Keratinocyte (primary cell): ENCODE measurements at regions not wholly inside any gene's neighbourhood (a gene's known extent, or its start where the extent isn't known, plus 50 kb on each side); places are given as distances from the start of the nearest gene placed in this dataset.

Source experiments
- EZH2 ChIP-seq: IDR thresholded peaks from one replicate; pipeline ENCODE4 v1.6.1; 2012; ENCODE audit warnings: inconsistent platforms, mild to moderate bottlenecking, low read length, moderate library complexity
- TF ChIP-seq, protein P1 (sequence below), 3 experiments: IDR thresholded peaks in 1 of 3; conservative IDR thresholded peaks in 1 of 3; optimal IDR thresholded peaks in 1 of 3; 2 replicates in 2 of 3; 3 replicates in 1 of 3; pipeline versions ENCODE3 to v1.5.1; 2011; ENCODE audit warnings: low read length in 3 of 3, mild to moderate bottlenecking in 3 of 3, moderate library complexity in 2 of 3, control low read depth in 1 of 3, inconsistent platforms in 1 of 3; ENCODE audit not compliant: insufficient read depth in 2 of 3; ENCODE audit errors: extremely low read depth in 1 of 3

DNA sequence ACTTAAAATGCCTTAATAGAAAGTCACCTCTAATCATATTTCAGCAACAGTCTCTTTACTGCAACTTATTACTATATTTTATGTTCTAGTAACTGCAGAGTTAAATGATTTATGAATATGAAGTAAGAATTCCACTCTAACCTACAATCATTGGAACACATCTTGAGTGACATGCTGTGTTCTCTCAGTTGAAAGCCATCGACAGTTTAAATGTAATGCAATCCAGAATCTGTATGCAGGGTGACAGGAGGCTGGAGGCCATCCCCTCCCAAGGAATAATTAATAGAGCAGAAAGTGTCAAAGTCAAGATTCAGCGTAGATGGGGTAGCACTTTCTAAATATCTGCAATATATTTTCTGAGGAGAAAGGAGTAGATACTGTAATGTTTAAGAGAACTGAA, 590.3 kb upstream of the SORCS1 start:
- TF ChIP-seq, protein P1, sequence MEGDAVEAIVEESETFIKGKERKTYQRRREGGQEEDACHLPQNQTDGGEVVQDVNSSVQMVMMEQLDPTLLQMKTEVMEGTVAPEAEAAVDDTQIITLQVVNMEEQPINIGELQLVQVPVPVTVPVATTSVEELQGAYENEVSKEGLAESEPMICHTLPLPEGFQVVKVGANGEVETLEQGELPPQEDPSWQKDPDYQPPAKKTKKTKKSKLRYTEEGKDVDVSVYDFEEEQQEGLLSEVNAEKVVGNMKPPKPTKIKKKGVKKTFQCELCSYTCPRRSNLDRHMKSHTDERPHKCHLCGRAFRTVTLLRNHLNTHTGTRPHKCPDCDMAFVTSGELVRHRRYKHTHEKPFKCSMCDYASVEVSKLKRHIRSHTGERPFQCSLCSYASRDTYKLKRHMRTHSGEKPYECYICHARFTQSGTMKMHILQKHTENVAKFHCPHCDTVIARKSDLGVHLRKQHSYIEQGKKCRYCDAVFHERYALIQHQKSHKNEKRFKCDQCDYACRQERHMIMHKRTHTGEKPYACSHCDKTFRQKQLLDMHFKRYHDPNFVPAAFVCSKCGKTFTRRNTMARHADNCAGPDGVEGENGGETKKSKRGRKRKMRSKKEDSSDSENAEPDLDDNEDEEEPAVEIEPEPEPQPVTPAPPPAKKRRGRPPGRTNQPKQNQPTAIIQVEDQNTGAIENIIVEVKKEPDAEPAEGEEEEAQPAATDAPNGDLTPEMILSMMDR (optimal IDR thresholded peaks at IDR 0.05 in 1 of 3, IDR thresholded peaks at IDR 0.05 in 1 of 3, conservative IDR thresholded peaks at IDR 0.05 in 1 of 3; ENCODE audit: extremely low read depth in 1 of 3, insufficient read depth in 2 of 3, low read length in 3 of 3): no peak
- TF ChIP-seq EZH2: no peak
